ENCODE measurements at regions not wholly inside any gene's neighbourhood (a gene's known extent, or its start where the extent isn't known, plus 50 kb on each side); places are given as distances from the start of the nearest gene placed in this dataset.

- Histone ChIP-seq H3K4me3 (no peak overlapping the region), H3K27me3 (no peaks in the 10 kb centered on the region), H3K27ac (no peak overlapping the region), H3K4me1 (peaks cover 0 to 8% (median 0%) of the 10 kb centered on the region in 4 donors), H3K36me3 (no peaks in the 10 kb centered on the region), H3K9me3 (no peaks in the 10 kb centered on the region)
- no peak for DNase-seq
- TF ChIP-seq POLR2A (IDR thresholded peaks at IDR 0.05) (no peak), EP300 (IDR thresholded peaks at IDR 0.05) (no peak), CTCF (IDR thresholded peaks at IDR 0.05) (no peak), POLR2AphosphoS5 (IDR thresholded peaks at IDR 0.05) (no peak)
- intact Hi-C loops (cut with DNase I; ENCODE audit: low total_unique reads): no loop called here
Measured at GRCh38 chr20:39290575-39290974, 328.4 kb downstream of the DHX35 start.

- H3K36me3 ChIP-seq: no peaks in the 10 kb centered on the region
- intact Hi-C loops (cut with DNase I; ENCODE audit: low total_unique reads): no loop called here
- TF ChIP-seq EP300 (IDR thresholded peaks at IDR 0.05) (no peak), POLR2AphosphoS5 (IDR thresholded peaks at IDR 0.05) (no peak), POLR2A (IDR thresholded peaks at IDR 0.05) (no peak), CTCF (IDR thresholded peaks at IDR 0.05) (no peak)
- 88 to 95% (median 92%) methylated on average over 2 of the region's 2 CpGs for WGBS, 5 donors
- H3K9me3 ChIP-seq: no peaks in the 10 kb centered on the region
- no peak overlapping the region for H3K27ac ChIP-seq
- no peaks in the 10 kb centered on the region for H3K27me3 ChIP-seq
- H3K4me1 ChIP-seq: peaks cover 0 to 8% (median 0%) of the 10 kb centered on the region in 4 donors
- no peak overlapping the region for H3K4me3 ChIP-seq
- DNase-seq: no peak
Measured at GRCh38 chr20:39289831-39290230, 327.7 kb downstream of the DHX35 start.

- Histone ChIP-seq H3K27me3 (no peaks in the 10 kb centered on the region), H3K9me3 (no peaks in the 10 kb centered on the region), H3K4me3 (no peak overlapping the region), H3K36me3 (no peaks in the 10 kb centered on the region), H3K4me1 (peaks cover 0 to 8% (median 0%) of the 10 kb centered on the region in 4 donors), H3K27ac (no peak overlapping the region)
- intact Hi-C loops (cut with DNase I; ENCODE audit: low total_unique reads): no loop called here
- no peak for DNase-seq
- 41 to 64% (median 49%) methylated on average over 2 of the region's 2 CpGs for WGBS, 5 donors
- TF ChIP-seq EP300 (IDR thresholded peaks at IDR 0.05) (no peak), POLR2A (IDR thresholded peaks at IDR 0.05) (no peak), POLR2AphosphoS5 (IDR thresholded peaks at IDR 0.05) (no peak), CTCF (IDR thresholded peaks at IDR 0.05) (no peak)
Measured at GRCh38 chr20:39289316-39289715, 327.2 kb downstream of the DHX35 start.

- Histone ChIP-seq H3K4me3 (no peak overlapping the region), H3K27ac (no peak overlapping the region), H3K4me1 (no peaks in the 10 kb centered on the region), H3K27me3 (peaks cover 0 to 7% (median 0%) of the 10 kb centered on the region in 3 donors), H3K9me3 (no peaks in the 10 kb centered on the region), H3K36me3 (no peaks in the 10 kb centered on the region)
- no peak for DNase-seq
- intact Hi-C loops (cut with DNase I; ENCODE audit: low total_unique reads): no loop called here
- TF ChIP-seq CTCF (IDR thresholded peaks at IDR 0.05): no peak
- TF ChIP-seq POLR2A (IDR thresholded peaks at IDR 0.05): no peak
- 65 to 85% (median 77%) methylated on average over 4 of the region's 4 CpGs for WGBS, 5 donors
Measured at GRCh38 chr20:39283464-39283863, 321.3 kb downstream of the DHX35 start.

All from stomach (tissue), 8 donors.